ENCODE measurements at regions not wholly inside any gene's neighbourhood (a gene's known extent, or its start where the extent isn't known, plus 50 kb on each side); places are given as distances from the start of the nearest gene placed in this dataset.

- H3K4me3 ChIP-seq (replicated peaks in 1 of 2; ENCODE audit: low read depth in 2 of 2, low read length in 2 of 2): no peak overlapping the region
- TF ChIP-seq, protein P1, sequence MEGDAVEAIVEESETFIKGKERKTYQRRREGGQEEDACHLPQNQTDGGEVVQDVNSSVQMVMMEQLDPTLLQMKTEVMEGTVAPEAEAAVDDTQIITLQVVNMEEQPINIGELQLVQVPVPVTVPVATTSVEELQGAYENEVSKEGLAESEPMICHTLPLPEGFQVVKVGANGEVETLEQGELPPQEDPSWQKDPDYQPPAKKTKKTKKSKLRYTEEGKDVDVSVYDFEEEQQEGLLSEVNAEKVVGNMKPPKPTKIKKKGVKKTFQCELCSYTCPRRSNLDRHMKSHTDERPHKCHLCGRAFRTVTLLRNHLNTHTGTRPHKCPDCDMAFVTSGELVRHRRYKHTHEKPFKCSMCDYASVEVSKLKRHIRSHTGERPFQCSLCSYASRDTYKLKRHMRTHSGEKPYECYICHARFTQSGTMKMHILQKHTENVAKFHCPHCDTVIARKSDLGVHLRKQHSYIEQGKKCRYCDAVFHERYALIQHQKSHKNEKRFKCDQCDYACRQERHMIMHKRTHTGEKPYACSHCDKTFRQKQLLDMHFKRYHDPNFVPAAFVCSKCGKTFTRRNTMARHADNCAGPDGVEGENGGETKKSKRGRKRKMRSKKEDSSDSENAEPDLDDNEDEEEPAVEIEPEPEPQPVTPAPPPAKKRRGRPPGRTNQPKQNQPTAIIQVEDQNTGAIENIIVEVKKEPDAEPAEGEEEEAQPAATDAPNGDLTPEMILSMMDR (IDR thresholded peaks at IDR 0.05; ENCODE audit: low read depth, low read length): no peak
- no peak for DNase-seq (ENCODE audit: low read depth in 2 of 2)
These were observed 966.7 kb upstream of the FBXO33 start for GRCh38 chr14:40398981-40399380.

DNA sequence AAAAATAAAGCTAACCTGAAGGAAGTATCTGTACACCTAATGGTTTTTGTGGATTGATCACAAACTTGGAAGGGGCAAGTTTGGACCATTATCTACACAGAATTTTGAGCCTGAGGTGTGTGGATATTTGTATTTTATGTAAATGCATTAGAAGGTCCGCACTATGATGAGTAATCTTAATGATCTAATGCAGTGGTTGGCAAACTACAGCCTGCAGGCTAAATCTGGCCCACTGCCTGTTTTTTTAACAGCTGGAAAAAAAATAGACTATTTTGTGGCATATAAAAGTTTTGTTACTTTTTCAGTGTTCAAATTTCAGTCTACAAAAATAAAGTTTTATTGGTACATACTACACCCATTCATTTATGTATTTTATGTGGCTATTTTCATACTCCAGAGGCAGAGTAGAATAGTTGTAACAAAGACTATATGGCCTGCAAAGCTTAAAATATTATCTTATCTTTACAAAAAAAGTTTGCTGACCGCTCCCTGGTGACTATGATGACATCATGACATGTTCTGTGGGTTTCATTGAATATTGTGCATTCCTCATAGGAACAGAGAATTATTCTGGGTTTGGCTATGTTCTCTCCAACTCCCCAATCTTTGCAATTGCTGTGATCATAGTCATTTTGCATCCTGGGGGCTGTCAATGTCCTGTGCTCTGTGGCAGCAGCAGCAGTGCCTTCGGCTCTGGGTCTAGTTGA is 962.6 kb upstream of the FBXO33 start:
- peak in 1 of 2 donors; percentile 7 for DNase-seq (ENCODE audit: low read depth in 2 of 2)
- H3K4me3 ChIP-seq (replicated peaks in 1 of 2; ENCODE audit: low read depth in 2 of 2, low read length in 2 of 2): no peak overlapping the region
- TF ChIP-seq, protein P1 (IDR thresholded peaks at IDR 0.05; ENCODE audit: low read depth, low read length): no peak

- TF ChIP-seq, protein P1 (IDR thresholded peaks at IDR 0.05; ENCODE audit: low read depth, low read length): no peak
- DNase-seq (ENCODE audit: low read depth in 2 of 2): no peak
- no peak overlapping the region for H3K4me3 ChIP-seq (replicated peaks in 1 of 2; ENCODE audit: low read depth in 2 of 2, low read length in 2 of 2)
These were observed 960.9 kb upstream of the FBXO33 start for GRCh38 chr14:40393143-40393542.

DNA sequence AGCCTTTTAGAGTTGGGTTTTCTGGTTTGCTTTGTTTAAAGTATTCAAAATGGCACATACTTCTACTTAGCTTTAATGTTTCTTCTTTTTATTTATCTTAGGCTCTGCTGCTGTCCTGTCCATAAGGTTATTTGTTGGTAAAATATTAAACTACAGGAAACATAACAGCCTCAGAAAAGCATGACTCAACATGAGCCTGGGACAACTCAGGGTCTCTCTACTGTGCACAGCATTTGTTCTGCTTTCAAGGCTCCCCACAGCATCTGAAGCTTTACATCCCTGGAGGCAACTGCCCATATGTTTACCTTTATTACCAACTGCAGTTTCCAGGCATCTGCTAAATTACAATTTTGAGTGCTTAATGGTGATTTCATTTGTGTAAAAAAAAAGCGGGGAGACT is 954.2 kb upstream of the FBXO33 start:
- H3K4me3 ChIP-seq (replicated peaks in 1 of 2; ENCODE audit: low read depth in 2 of 2, low read length in 2 of 2): no peak overlapping the region
- TF ChIP-seq, protein P1 (IDR thresholded peaks at IDR 0.05; ENCODE audit: low read depth, low read length): no peak
- DNase-seq (ENCODE audit: low read depth in 2 of 2): no peak

GRCh38 chr14:40374221-40374620 is 942.0 kb upstream of the FBXO33 start:
- TF ChIP-seq, protein P1 (IDR thresholded peaks at IDR 0.05; ENCODE audit: low read depth, low read length): no peak
- H3K4me3 ChIP-seq (replicated peaks in 1 of 2; ENCODE audit: low read depth in 2 of 2, low read length in 2 of 2): no peak overlapping the region
- no peak for DNase-seq (ENCODE audit: low read depth in 2 of 2)

- TF ChIP-seq, protein P1 (IDR thresholded peaks at IDR 0.05; ENCODE audit: low read depth, low read length): no peak
- H3K4me3 ChIP-seq (replicated peaks in 1 of 2; ENCODE audit: low read depth in 2 of 2, low read length in 2 of 2): no peak overlapping the region
- DNase-seq (ENCODE audit: low read depth in 2 of 2): no peak
These were observed 938.8 kb upstream of the FBXO33 start for GRCh38 chr14:40371011-40371410.

GRCh38 chr14:40368314-40368713 is 936.1 kb upstream of the FBXO33 start:
- no peak overlapping the region for H3K4me3 ChIP-seq (replicated peaks in 1 of 2; ENCODE audit: low read depth in 2 of 2, low read length in 2 of 2)
- TF ChIP-seq, protein P1 (IDR thresholded peaks at IDR 0.05; ENCODE audit: low read depth, low read length): no peak
- DNase-seq (ENCODE audit: low read depth in 2 of 2): no peak

All from cardiac fibroblast (primary cell).